Fibroblast of skin of right quadriceps (primary cell): ENCODE measurements at regions not wholly inside any gene's neighbourhood (a gene's known extent, or its start where the extent isn't known, plus 50 kb on each side); places are given as distances from the start of the nearest gene placed in this dataset.

Source experiments
- DNase-seq: peaks from one replicate; pipeline ENCODE4 v3.0.0-alpha.2; 2013

DNA sequence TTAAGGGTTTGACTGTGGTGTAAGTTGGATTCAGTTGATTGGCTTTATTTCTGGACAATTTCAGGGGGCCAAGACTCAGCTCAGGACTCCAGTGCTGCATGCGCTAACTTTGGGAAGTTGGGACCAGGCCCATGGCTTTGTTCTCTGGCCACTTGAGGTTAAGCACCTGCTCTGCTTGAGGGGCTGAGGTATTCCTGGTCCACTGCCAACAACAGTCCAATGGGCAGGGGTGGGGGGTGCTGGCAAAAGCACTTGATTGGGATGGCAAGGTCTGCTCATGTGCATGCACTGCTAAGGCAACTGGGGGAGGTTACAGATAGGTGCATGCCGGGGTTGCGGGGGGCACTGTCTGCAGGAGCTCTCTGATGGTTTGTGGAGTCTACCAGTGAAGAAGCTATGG is 52.6 kb upstream of the ASB17 start:
- no peak for DNase-seq

DNA sequence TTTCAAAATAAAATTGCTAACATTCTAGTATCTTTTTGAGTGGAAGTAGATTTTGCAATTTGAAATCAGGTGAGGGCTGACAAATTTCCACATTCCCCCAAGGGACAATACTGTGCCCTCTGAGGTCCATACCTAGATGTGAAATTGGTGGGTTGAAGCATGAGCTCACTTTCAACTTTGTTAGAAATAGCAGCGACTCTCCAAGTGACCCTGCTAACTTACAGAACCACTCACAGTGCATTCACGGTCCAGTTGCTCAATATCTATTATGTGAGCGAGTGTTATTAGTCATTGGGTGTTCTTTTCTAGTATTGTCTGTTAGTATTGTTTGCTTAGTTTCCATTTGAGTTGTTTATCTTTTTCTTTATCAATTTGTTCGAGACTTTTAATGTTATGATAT is 53.6 kb upstream of the ASB17 start:
- DNase-seq, result no peak

DNA sequence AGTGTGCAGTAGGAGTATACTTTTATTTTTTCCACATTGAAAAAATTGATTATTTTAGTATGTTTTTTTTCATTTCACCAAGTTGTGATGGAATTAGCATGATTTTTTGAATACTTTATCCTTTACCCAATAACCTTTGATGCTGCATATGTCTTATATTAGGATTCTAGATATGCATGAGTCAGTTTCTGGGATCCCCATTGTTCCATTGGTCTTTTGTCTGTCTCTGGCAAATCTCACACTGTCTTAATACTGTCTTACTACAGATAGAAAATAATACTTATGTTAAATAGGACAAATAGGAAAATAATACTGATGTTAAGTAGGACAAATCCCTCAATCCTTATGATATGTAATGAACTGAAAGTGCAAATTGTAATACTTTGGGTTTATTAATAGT is 54.3 kb upstream of the ASB17 start:
- no peak for DNase-seq

DNA sequence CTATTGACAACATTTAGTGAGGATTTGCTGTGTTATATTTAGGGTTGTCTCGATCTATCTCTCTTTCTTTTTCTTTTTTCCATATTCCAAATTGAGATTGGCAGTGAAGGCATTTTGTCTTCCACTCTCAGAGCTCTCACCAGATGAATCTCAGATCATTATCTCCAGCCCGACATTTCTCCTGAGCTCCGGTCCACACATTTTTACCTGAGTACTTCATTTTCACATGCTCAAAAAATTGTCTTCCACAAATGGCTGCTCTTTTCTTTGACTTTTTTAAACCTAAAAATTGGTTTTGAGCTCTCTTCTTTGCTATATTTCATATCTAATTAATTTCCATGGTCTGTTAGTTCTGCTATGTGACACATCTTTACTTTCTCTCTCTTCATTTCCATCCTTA is 56.9 kb upstream of the ASB17 start:
- DNase-seq, result no peak

DNA sequence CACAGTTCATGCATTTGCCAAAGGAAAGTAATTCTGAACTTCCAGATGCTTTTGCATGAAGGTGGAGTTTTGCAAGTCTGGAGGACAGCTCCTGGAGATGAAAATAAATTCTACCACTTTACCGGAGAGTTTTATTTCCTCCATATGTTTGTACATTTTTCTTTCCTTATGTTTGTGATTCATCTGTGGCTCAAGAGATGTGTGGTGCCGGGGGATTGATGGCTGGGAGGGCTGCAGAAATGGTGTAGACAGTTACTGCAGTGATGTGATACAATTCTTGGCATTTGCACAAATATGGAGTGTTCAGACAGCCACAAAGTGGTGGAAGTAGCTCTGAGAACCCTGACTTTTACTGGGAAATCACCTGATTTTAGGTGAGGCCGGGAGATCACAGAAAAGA is 58.5 kb upstream of the ASB17 start:
- peak; percentile 66 for DNase-seq

DNA sequence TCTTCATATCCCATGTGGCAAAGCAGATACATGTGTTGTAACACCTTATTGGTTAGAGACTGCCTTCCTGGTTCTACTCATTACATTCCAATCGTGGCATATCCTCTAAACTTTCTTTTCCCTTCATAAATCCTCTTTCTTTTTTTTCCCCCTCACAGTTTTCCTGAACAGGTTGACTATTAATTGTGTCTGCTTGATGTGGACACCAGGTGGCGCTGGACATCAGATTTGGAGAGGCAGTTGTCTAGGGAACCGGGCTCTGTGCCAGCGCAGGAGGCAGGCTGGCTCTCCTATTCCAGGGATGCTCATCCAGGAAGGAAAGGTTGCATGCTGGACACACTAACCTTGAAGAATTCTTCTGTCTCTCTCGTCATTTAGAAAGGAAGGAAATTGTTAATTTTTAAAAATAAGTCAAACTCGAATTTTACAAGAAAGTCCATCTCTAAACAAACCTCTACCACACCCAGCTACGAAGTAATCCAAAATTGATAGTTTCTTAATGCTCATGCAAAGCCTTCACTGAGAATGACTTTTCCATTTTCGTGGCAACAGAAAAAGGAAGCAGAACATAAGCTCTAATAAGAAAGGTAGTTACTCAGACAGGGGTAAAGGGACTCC is 59.4 kb upstream of the ASB17 start:
- DNase-seq, result peak; percentile 79

DNA sequence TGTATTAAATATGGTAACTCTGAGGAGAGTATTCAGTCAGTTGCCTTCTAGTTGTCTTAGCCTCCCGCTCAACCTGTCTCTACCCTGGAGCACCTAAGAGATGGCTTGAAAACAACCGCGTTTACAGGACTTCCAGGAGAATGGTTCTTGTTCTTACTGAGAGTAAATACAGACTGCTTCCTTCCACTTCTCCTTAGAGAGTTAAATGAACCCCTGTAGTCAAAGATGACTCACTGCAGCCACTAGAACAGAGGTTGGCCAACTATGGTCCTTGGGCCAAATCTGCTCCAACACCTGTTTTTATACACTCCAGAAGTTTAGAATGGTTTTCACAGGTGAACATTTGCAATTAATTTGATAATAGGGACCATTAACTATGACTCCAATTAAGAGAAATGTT is 60.1 kb upstream of the ASB17 start:
- DNase-seq, result no peak

DNA sequence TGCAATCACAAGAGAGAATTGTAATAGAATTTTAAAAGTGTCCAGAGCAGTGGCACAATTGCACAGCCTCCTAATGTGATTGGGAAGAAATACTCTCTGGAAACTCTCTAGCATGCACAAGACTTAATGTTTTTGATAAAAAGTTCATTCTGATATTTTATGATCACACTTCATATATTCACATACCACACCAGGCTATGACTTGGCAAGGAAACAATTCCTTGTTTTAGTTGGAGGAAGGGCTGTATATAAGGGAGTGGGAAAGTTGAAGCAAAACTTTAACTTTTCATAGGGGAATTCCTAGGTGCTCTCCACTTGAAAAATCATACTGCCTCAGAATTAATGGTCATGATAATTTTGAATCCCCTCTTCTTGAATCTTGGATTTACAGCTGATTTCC is 61.5 kb upstream of the ASB17 start:
- DNase-seq, result no peak

DNA sequence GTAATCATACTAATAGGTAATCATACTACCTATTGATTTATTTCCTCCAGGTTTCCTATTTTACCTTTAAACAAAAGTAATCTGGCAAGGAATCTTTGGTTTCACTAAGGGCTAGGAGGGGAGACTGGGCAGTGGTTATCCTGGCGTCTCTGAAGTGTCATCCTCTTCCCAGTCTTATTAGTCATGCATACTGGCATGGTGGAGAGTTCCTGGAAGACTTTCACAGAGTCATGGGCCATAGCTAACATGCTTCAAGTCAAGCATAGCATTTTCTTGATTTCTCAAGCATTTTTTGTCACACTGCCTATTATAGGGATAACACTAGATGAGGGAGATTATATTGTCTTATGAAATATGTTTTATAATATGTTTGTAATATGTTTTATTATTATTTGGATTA is 64.0 kb upstream of the ASB17 start:
- DNase-seq, result peak; percentile 39

DNA sequence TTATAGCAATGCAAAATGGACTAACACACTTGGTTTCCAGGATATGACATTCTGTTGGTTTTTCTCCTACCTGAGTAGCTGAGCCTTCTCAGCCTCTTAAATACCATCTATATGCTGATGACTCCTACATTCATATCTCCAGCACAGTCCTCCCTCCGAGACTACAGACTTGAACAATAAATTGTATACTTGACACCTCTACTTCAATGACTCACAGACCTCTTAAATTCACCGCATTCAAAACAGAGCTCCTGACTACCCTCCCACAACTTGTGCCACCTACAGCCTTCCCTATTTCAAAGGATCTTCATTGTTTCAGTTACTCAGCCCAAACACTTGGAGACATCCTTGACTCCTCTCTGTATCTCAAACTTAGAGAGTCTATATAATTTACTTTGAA is 66.8 kb upstream of the ASB17 start:
- DNase-seq, result no peak

DNA sequence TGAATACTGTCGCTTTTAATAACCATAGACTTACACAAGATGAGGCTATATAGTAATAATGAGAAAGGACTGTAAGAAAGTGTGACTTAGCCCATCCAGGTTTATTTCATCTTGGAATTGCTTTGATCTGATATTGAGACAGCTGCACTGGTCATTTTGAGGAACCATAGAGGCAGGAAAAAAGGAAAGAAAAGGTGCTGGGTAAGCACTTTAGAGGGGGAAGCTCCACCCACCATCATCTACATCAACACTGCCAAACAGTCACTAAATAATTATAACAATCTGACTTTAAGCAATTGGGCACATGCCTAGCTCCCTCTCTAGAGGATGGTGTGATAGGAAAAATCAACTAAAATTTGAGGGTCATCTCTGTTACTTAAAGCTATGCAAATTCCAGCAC is 70.6 kb upstream of the ST6GALNAC3 start:
- no peak for DNase-seq

DNA sequence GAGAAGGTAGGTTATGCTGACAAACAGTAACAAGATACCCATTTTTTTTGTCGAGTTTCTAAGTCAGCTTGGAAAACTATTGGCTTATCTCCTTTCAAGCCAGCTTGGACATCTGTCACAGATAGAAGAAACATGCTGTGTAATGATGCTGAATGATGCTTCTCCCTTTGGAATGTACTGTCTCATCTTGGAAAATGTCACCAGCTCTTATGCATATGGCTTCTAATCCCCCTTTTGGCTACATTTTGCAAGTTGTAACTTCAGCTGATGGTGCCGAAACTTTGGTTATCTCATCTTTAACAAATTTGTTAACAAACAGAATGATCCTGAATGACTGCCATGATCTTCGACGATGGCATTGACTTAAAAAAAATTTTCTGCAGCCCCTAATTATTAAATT is 68.8 kb upstream of the ST6GALNAC3 start:
- peak; percentile 55 for DNase-seq

DNA sequence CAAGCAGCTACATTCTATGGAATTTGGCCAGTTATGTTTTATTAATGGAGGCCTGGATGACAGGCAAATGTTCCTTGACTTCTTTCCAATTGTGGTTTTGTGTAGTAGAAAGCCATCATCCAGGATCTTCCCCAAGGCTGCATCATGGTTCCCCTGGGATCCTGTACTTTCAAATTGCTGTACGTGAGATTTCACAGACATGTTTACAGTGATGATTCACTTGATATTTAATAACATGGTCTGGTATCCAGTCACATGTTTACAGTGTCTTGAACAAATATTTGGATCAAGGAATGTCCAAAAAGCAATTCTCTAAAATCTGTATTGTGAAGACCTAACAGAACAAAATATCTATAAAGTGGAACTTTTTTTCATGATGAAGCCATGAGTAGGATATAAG is 68.3 kb upstream of the ST6GALNAC3 start:
- DNase-seq, result peak; percentile 95

DNA sequence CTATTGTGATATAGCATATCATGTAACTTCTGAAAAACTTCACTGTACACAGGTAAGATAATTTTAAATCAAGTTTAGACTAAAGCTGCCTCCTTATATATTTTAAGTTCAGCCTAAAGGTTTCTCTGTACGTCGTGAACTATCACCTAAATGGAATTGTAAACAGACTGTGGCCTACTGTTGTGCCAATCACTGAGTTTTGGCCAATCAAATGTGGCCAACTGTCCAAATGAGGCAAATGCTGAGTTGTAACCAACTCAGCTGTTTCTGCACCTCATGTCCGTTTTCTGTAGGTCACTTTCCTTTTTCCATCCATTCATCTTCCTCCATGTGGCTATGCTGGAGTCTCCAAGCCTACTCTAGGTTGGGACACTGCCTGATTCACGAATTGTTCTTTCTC is 63.7 kb upstream of the ST6GALNAC3 start:
- no peak for DNase-seq

DNA sequence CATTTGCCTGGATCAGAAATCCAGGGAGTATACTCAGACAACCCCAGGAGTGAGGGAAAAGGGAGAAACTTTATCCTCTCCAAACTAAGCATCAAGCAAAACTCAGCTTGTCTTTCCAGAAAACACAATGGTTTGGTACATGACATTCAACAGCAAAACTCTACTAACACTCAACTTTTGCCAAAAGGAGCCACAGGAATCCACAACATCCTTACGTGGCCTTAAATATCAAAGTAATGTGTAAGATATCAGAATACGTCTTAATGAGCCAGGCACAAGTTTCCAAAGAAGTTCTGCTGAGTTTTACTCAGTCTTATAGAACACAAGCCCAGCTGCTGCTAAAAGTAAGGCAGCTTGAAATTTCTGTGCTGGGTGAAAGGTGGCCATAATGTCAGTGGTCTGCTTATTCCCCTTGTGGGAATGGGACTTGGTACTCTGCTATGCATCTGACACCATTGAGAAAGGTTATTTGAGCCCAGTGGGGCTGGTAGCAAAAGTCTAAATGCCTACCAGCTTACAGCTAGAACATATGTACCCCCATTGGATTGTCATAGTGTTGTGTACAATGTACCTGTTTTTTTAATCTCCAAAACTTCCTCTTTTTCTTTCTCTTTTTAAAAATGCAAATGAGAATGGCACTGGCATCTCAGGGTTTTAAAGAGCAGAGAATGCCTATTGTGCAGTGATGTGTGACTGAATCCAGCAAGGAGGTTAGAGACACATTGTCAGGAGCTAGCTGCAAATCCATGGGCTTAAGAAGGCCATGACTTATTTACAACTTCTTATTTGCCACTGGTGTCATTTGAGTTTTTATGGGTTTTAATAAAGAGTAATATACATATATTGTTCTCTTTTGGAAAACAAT is 62.0 kb upstream of the ST6GALNAC3 start:
- DNase-seq, result no peak

DNA sequence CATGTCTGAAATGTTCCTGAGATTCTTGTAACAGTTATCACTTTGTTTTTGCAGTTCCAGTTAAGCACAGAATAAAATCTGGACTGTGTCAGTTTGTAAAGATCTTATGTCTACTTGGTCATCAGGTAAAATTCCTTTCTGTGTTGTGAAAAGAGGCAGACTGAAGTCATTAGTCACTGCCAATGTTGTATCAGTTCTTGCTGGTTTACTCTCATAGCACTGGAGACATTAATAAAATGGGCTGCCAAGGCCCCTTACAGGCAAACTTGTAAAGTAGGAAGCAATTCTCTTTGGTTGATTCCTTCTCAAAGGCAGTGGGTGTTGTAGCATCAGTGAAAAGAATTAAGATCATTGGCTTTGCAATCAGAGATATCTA is 61.4 kb upstream of the ST6GALNAC3 start:
- DNase-seq, result no peak

DNA sequence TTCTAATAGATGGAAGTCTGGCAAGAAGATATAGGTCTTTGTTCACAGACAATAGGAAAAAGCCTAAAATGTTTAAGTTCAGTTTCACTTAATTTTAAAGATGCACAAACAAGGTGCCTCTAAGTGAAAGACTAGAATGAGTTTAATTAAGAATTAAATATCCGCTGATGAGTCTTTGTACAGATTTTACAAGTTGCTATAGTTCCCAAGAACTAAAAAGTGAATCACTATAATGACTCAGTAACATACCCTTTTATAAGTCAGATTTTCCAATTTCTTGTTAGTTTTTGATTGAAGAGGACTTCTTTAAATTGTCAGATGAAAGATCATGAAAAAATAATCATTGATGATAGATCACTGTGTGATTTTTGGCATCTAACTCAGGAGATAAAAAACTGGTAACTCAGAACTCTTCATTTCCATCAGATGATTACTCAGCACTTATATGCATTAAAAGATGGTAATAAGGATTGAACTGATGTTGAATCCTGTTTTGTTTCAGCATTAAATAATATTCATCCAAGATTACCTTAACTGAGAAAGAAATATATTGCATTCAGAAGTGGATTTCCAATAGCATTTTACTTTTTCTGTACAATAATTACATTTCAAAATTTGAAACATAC is 59.0 kb upstream of the ST6GALNAC3 start:
- DNase-seq, result no peak

DNA sequence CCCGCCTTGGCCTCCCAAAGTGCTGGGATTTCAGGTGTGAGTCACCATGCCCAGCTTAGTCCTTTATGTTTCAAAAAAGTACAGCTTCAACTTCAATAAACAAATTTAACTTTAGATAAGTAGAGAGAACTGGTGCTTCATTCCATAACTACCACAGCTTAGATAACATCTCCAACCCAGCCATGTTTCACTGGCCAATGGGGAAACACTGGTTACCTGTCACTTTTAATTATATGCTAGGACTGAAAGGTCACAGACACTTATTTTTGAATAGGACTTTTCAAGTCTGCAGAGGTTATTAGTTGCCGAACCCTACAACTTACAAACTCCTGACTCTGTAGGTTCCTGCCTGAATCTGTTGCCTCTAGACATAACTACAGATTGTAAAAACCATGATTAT is 56.5 kb upstream of the ST6GALNAC3 start:
- no peak for DNase-seq

DNA sequence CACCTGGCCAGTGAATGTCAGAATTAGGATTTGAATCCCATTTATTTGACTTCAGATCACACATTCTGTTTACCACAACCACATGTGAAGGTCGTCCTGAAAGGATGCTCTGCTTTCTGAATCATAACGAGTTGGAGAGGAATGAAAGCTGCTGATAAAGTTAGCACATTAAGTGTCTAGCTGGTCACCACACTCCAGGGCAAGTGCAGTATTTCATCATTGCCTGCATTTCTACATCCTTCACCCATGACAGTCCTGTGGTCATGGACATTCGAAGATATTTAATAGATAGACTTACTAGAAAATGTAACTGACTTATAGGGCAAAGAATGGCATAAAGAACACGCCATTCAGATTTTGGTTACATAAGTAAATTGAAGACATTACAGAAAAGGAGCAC is 52.7 kb upstream of the ST6GALNAC3 start:
- DNase-seq, result peak; percentile 12

DNA sequence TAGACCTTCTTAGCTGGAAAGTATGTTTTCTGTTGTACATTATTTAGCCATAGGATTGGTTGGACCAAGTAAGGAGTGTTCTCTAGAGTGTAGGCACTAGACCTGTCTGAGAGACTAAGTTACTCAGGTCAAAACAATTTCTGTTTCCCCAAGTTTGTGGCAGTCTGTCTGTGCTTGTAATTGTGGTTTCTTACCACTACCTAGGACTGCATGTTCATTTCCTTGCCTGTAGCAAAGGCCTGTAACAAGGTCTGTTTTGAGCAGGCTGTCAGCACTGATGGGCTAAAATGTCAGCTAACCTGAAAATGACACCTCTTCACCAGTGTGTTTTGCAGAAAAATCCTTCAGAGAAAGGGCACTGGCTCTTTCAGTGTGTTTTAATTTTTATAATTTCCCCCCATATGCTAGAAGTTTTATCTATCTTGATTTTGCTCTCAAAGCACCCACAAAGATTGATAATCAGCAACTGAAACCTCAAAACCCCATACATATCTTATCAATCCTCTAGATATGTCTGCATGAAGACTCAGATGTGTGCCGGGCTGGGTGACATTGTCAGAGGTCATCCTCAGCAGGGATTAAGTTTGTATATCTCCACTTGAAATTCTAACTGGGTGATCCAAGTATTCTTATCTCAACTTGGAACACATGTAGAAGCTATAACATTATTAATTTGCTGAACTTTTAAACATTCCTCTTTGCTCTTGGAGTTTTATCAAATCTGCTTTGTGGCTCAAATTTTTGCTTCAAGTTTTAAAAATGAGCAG is 50.7 kb upstream of the ST6GALNAC3 start:
- DNase-seq, result peak; percentile 19
